HS-27A (cell line): ENCODE measurements at regions not wholly inside any gene's neighbourhood (a gene's known extent, or its start where the extent isn't known, plus 50 kb on each side); places are given as distances from the start of the nearest gene placed in this dataset.
A peak's percentile ranks its signal among the peaks of the same experiment; 100 is the strongest.
"Not testable (repeated sequence)": the region's sequence is repeated elsewhere in the genome, so short reads cannot be mapped to it uniquely, and the experiment has no call there.

ENCODE experiments used
- DNase-seq: peaks from one replicate; pipeline ENCODE4 v3.0.0-alpha.2; 2012; ENCODE audit warnings: low read depth, missing footprints

- DNase-seq: no peak
Measured at GRCh38 chr3:88678747-88679146, 428.7 kb upstream of the EPHA3 start.

- DNase-seq: no peak
Measured at GRCh38 chr3:88690287-88690686, 417.1 kb upstream of the EPHA3 start.

GRCh38 chr3:88691081-88691480, 416.3 kb upstream of the EPHA3 start:
- no peak for DNase-seq

- DNase-seq: no peak
Measured at GRCh38 chr3:88703501-88704059, 403.8 kb upstream of the EPHA3 start.

- DNase-seq: no peak
Measured at GRCh38 chr3:88704338-88704737, 403.1 kb upstream of the EPHA3 start.

- no peak for DNase-seq
Measured at GRCh38 chr3:88707837-88708236, 399.6 kb upstream of the EPHA3 start.

- no peak for DNase-seq
Measured at GRCh38 chr3:88712552-88712951, 394.9 kb upstream of the EPHA3 start.

- peak; percentile 87 for DNase-seq
Measured at GRCh38 chr3:88713233-88713691, 394.2 kb upstream of the EPHA3 start.

GRCh38 chr3:88725440-88726165, 381.8 kb upstream of the EPHA3 start:
- no peak for DNase-seq

- DNase-seq: no peak
Measured at GRCh38 chr3:88732186-88732585, 375.2 kb upstream of the EPHA3 start.

GRCh38 chr3:88742106-88742505, 365.3 kb upstream of the EPHA3 start:
- DNase-seq: no peak

- no peak for DNase-seq
Measured at GRCh38 chr3:88742674-88743507, 364.5 kb upstream of the EPHA3 start.

- DNase-seq: no peak
Measured at GRCh38 chr3:88744896-88745295, 362.5 kb upstream of the EPHA3 start.

- DNase-seq: not testable (repeated sequence)
Measured at GRCh38 chr3:88747145-88747544, 360.3 kb upstream of the EPHA3 start.

- no peak for DNase-seq
Measured at GRCh38 chr3:88758676-88759075, 348.7 kb upstream of the EPHA3 start.

- DNase-seq: no peak
Measured at GRCh38 chr3:88767746-88768145, 339.7 kb upstream of the EPHA3 start.

- no peak for DNase-seq
Measured at GRCh38 chr3:88773766-88774165, 333.7 kb upstream of the EPHA3 start.

- no peak for DNase-seq
Measured at GRCh38 chr3:88775026-88775690, 332.3 kb upstream of the EPHA3 start.

GRCh38 chr3:88779482-88779881, 327.9 kb upstream of the EPHA3 start:
- DNase-seq: no peak

- no peak for DNase-seq
Measured at GRCh38 chr3:88784925-88785324, 322.5 kb upstream of the EPHA3 start.

GRCh38 chr3:88785841-88786240, 321.6 kb upstream of the EPHA3 start:
- DNase-seq: no peak

GRCh38 chr3:88795503-88795902, 311.9 kb upstream of the EPHA3 start:
- no peak for DNase-seq
